Gastrocnemius medialis (tissue), 4 donors: ENCODE measurements at regions not wholly inside any gene's neighbourhood (a gene's known extent, or its start where the extent isn't known, plus 50 kb on each side); places are given as distances from the start of the nearest gene placed in this dataset.

ENCODE experiments used
- ATAC-seq, 2 donors: fragments of 150-250 bp; one replicate each; pipeline ENCODE4 v1.9.1; 2016
- DNase-seq, 2 donors: peaks; one replicate each; pipeline ENCODE4 v3.0.0-alpha.2; 2019
- H3K27ac ChIP-seq, 4 donors: fragments of 200-600 bp; sonication (generic); 1 replicate in 1 of 4; 2 replicates in 3 of 4; pipeline ENCODE4 v1.5.1; 2016 to 2018; ENCODE audit warnings: mild to moderate bottlenecking in 2 of 4, moderate library complexity in 1 of 4
- H3K27me3 ChIP-seq, 3 donors: fragments of 200-600 bp; sonication (generic) in 2 of 3; 1 replicate in 1 of 3; 2 replicates in 2 of 3; pipeline versions ENCODE4 v1.5.1 to v1.6.0; 2016 to 2019; ENCODE audit warnings: mild to moderate bottlenecking in 1 of 3, moderate library complexity in 1 of 3
- H3K36me3 ChIP-seq, 2 donors: fragments of 200-600 bp; sonication (generic) in 1 of 2; one replicate each; pipeline ENCODE4 v1.5.1; 2017 to 2018
- H3K4me1 ChIP-seq, 2 donors: fragments of 200-600 bp; sonication (generic) in 1 of 2; one replicate each; pipeline ENCODE4 v1.5.1; 2016 to 2017; ENCODE audit warnings: mild to moderate bottlenecking in 2 of 2
- H3K4me3 ChIP-seq, 4 donors: fragments of 200-600 bp; sonication (generic) in 3 of 4; 1 replicate in 1 of 4; 2 replicates in 3 of 4; pipeline ENCODE4 v1.5.1; 2016 to 2019; ENCODE audit warnings: mild to moderate bottlenecking in 2 of 4
- H3K9me3 ChIP-seq, 3 donors: fragments of 200-600 bp; sonication (generic) in 2 of 3; 1 replicate in 1 of 3; 2 replicates in 2 of 3; pipeline ENCODE4 v1.5.1; 2016 to 2019
- CTCF ChIP-seq, 5 experiments: fragments of 450-650 bp in 3 of 5; fragments of 200-600 bp in 2 of 5; sonication (generic) in 2 of 5; IDR thresholded peaks in 4 of 5; conservative IDR thresholded peaks in 1 of 5; 1 replicate in 4 of 5; 2 replicates in 1 of 5; pipeline ENCODE4 v1.5.1; 2016 to 2019; ENCODE audit warnings: antibody characterized with exemption in 5 of 5, mild to moderate bottlenecking in 3 of 5, moderate library complexity in 3 of 5
- POLR2A ChIP-seq, 2 donors: fragments of 450-650 bp; IDR thresholded peaks; one replicate each; pipeline ENCODE4 v1.6.1; 2017; ENCODE audit warnings: antibody characterized with exemption in 2 of 2, mild to moderate bottlenecking in 2 of 2, moderate library complexity in 2 of 2
- in situ Hi-C, 4 donors: fragments of 200-750 bp; cut with MboI; loops; one replicate each; pipeline versions ENCODE4 v1.15.0 to v1.8.0; 2017; ENCODE audit warnings: low sequenced_read_pairs in 4 of 4
- intact Hi-C: fragments of 100-400 bp; cut with DNase I; formaldehyde crosslinking; loops from one replicate; pipeline ENCODE4 v1.15.1; 2023; ENCODE audit warnings: low total_unique reads

- Histone ChIP-seq H3K4me3 (no peak overlapping the region), H3K4me1 (no peaks in the 10 kb centered on the region), H3K27me3 (no peaks in the 10 kb centered on the region), H3K27ac (no peak overlapping the region), H3K9me3 (no peaks in the 10 kb centered on the region), H3K36me3 (no peaks in the 10 kb centered on the region)
- ATAC-seq (no peak), DNase-seq (no peak)
- in situ Hi-C loops, result no loop called here
- intact Hi-C loops, result no loop called here
- TF ChIP-seq POLR2A (IDR thresholded peaks at IDR 0.05) (no peak), CTCF (IDR thresholded peaks at IDR 0.05 in 4 of 5, conservative IDR thresholded peaks at IDR 0.05 in 1 of 5) (no peak)
These were observed 62.7 kb upstream of the MRPS22 start for GRCh38 chr3:139281096-139281495.

GRCh38 chr3:139281522-139282196 is 62.2 kb upstream of the MRPS22 start:
- Histone ChIP-seq H3K4me3 (no peak overlapping the region), H3K4me1 (no peaks in the 10 kb centered on the region), H3K27me3 (no peaks in the 10 kb centered on the region), H3K36me3 (no peaks in the 10 kb centered on the region), H3K27ac (no peak overlapping the region), H3K9me3 (no peaks in the 10 kb centered on the region)
- no peak for DNase-seq
- intact Hi-C loops, result no loop called here
- in situ Hi-C loops, result no loop called here
- ATAC-seq, result peak; percentile 33
- TF ChIP-seq POLR2A (IDR thresholded peaks at IDR 0.05), result no peak
- TF ChIP-seq CTCF (IDR thresholded peaks at IDR 0.05 in 4 of 5, conservative IDR thresholded peaks at IDR 0.05 in 1 of 5), result no peak

- no peak for DNase-seq
- no peak overlapping the region for H3K4me3 ChIP-seq
- H3K36me3 ChIP-seq, result no peaks in the 10 kb centered on the region
- H3K4me1 ChIP-seq, result no peaks in the 10 kb centered on the region
- no peaks in the 10 kb centered on the region for H3K9me3 ChIP-seq
- H3K27ac ChIP-seq, result no peak overlapping the region
- intact Hi-C loops, result no loop called here
- ATAC-seq, result no peak
- H3K27me3 ChIP-seq, result no peaks in the 10 kb centered on the region
- TF ChIP-seq CTCF (IDR thresholded peaks at IDR 0.05 in 4 of 5, conservative IDR thresholded peaks at IDR 0.05 in 1 of 5), result no peak
- TF ChIP-seq POLR2A (IDR thresholded peaks at IDR 0.05), result no peak
- in situ Hi-C loops, result no loop called here
These were observed 60.5 kb upstream of the MRPS22 start for GRCh38 chr3:139283301-139283700.

- in situ Hi-C loops (no loop called here), intact Hi-C loops (no loop called here)
- Histone ChIP-seq H3K4me3 (no peak overlapping the region), H3K9me3 (no peaks in the 10 kb centered on the region), H3K36me3 (no peaks in the 10 kb centered on the region), H3K27me3 (no peaks in the 10 kb centered on the region), H3K4me1 (no peaks in the 10 kb centered on the region), H3K27ac (no peak overlapping the region)
- ATAC-seq (no peak), DNase-seq (no peak)
- TF ChIP-seq POLR2A (IDR thresholded peaks at IDR 0.05) (no peak), CTCF (IDR thresholded peaks at IDR 0.05 in 4 of 5, conservative IDR thresholded peaks at IDR 0.05 in 1 of 5) (no peak)
These were observed 59.6 kb upstream of the MRPS22 start for GRCh38 chr3:139284221-139284620.

- ATAC-seq (no peak), DNase-seq (no peak)
- in situ Hi-C loops (no loop called here), intact Hi-C loops (no loop called here)
- H3K27ac ChIP-seq, result no peak overlapping the region
- H3K9me3 ChIP-seq, result no peaks in the 10 kb centered on the region
- H3K36me3 ChIP-seq, result no peaks in the 10 kb centered on the region
- TF ChIP-seq CTCF (IDR thresholded peaks at IDR 0.05 in 4 of 5, conservative IDR thresholded peaks at IDR 0.05 in 1 of 5), result no peak
- TF ChIP-seq POLR2A (IDR thresholded peaks at IDR 0.05), result no peak
- H3K4me1 ChIP-seq, result no peaks in the 10 kb centered on the region
- no peak overlapping the region for H3K4me3 ChIP-seq
- H3K27me3 ChIP-seq, result no peaks in the 10 kb centered on the region
These were observed 58.1 kb upstream of the MRPS22 start for GRCh38 chr3:139285691-139286090.
